Fibroblast of villous mesenchyme (primary cell): ENCODE measurements at regions not wholly inside any gene's neighbourhood (a gene's known extent, or its start where the extent isn't known, plus 50 kb on each side); places are given as distances from the start of the nearest gene placed in this dataset. TPM values are rescaled to one million over a fixed set of nuclear protein-coding genes. Genes with fewer than 3 reads are reported as not detected.

Experiments
- DNase-seq: peaks from one replicate; pipeline ENCODE4 v3.0.0-alpha.2; 2010; ENCODE audit warnings: low read depth
- H3K4me3 ChIP-seq: 2 replicates; pipeline ENCODE4 v1.5.1; 2011; ENCODE audit warnings: low read depth, mild to moderate bottlenecking, low read length
- small RNA-seq: library from RNA; depleted of rRNA; stranded (forward); fragments of <200 nt; gene quantifications from one replicate; pipeline ENCODE3, GENCODE V24; 2012
- TF ChIP-seq, protein P1 (sequence below): IDR thresholded peaks from 2 replicates; pipeline ENCODE4 v1.5.1; 2012; ENCODE audit warnings: low read depth, mild to moderate bottlenecking, low read length; ENCODE audit not compliant: insufficient read depth

DNA sequence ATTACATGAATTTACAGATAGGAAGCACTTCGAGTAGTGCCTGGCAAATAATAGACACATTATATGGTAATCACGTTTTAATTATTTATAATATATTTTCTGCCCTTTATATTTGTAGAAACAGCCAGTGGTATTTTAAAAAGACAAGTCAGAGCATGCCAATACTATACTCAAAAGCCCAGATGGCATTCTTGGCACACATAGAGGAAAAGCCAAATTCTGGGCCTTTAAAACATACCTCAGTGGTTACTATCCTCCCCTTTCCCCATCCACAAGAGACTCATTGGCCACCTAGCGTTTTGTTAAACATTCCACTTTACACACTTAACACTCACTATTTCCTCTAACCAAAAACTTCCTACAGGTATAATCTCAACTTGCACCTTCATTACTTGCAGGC is 63.3 kb upstream of the ZNF804A start:
- H3K4me3 ChIP-seq: no peak overlapping the region
- no peak for DNase-seq
- TF ChIP-seq, protein P1, sequence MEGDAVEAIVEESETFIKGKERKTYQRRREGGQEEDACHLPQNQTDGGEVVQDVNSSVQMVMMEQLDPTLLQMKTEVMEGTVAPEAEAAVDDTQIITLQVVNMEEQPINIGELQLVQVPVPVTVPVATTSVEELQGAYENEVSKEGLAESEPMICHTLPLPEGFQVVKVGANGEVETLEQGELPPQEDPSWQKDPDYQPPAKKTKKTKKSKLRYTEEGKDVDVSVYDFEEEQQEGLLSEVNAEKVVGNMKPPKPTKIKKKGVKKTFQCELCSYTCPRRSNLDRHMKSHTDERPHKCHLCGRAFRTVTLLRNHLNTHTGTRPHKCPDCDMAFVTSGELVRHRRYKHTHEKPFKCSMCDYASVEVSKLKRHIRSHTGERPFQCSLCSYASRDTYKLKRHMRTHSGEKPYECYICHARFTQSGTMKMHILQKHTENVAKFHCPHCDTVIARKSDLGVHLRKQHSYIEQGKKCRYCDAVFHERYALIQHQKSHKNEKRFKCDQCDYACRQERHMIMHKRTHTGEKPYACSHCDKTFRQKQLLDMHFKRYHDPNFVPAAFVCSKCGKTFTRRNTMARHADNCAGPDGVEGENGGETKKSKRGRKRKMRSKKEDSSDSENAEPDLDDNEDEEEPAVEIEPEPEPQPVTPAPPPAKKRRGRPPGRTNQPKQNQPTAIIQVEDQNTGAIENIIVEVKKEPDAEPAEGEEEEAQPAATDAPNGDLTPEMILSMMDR: no peak

DNA sequence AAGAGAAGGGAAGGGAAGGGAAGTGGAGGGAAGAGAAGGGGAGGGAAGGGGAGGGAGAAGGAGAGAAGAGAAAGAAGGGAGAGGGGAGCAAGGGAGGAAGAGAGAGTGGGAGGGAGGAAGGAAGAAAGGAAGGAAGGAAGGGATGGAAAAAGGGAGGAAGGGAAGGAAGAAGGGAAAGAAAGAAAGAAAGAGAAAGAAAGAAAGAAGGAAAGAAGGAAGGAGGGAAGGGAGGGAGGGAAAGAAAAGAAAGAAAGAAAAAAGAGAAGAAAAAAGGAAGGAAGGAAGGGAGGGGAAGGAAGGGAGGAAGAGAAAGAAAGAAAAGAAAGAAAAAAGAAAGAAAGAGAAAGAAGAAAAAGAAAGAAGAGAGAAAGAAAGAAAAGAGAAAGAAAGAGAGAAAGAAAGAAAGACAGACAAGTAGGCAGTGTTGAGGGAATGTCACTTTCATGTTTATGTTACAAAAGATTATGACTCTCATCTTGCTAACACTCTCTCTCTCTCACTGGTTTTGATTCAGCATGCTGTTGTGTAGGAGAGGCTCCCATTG is 58.0 kb upstream of the ZNF804A start:
- TF ChIP-seq, protein P1: no peak

DNA sequence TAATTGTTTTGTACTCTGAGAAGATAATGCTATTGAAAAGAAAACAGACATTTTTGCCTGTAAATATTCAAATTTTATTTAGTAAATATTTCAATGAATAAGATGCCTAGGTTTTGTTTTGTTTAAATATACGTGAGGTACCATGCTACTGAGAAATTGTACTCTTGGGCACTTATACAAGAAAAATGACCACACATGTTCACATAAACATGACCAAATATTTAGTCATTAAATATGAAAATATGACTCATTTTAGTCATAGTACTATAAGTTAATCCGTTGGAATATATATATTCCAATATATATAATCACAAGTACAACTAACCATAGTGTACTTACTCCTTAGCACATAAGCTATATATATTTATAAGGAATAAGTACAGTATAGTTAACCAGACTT is 56.7 kb upstream of the ZNF804A start:
- no peak overlapping the region for H3K4me3 ChIP-seq
- DNase-seq: no peak
- TF ChIP-seq, protein P1: no peak

More for the DNA sequence above, 58.0 kb upstream of the ZNF804A start:
- H3K4me3 ChIP-seq: no peak overlapping the region
- DNase-seq: no peak

DNA sequence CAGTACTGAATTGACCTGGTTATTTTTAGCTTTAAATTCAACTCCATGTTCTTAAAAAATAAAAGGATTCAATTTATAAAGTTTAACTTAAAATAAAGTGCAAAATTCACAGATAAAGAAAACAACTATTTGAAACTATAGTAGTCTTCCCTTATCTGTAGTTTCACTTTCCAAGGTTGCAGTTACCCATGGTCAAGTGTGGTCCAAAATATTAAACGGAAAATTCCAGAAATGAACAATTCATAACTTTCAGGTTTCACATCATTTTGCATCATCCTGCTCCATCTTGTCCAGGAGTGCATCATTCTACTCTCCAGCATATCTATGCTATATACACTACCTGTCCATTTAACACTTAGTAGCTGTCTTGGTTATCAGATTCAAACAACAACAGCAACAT is 54.5 kb upstream of the ZNF804A start:
- DNase-seq: no peak
- H3K4me3 ChIP-seq: no peak overlapping the region
- TF ChIP-seq, protein P1: no peak

Small RNA genes lying in the stretch of these regions (small RNA-seq; reads per million reads assigned to genes)
- gene MIR548AE1: not detected
